ENCODE measurements at regions not wholly inside any gene's neighbourhood (a gene's known extent, or its start where the extent isn't known, plus 50 kb on each side); places are given as distances from the start of the nearest gene placed in this dataset.

- no peak for ATAC-seq (ENCODE audit: low FRiP score)
- TF ChIP-seq CTCF (IDR thresholded peaks at IDR 0.05) = no peak
- no peak for DNase-seq (ENCODE audit: low spot score)
Observed at GRCh38 chr17:27069842-27070508, 223.9 kb upstream of the WSB1 start.

- ATAC-seq (ENCODE audit: low FRiP score) (no peak), DNase-seq (ENCODE audit: low spot score) (no peak)
- TF ChIP-seq CTCF (IDR thresholded peaks at IDR 0.05) = no peak
Observed at GRCh38 chr17:27070836-27071235, 223.1 kb upstream of the WSB1 start.

- no peak for ATAC-seq (ENCODE audit: low FRiP score)
- DNase-seq (ENCODE audit: low spot score) = no peak
- TF ChIP-seq CTCF (IDR thresholded peaks at IDR 0.05) = no peak
Observed at GRCh38 chr17:27072885-27073284, 221.0 kb upstream of the WSB1 start.

- no peak for DNase-seq (ENCODE audit: low spot score)
- no peak for ATAC-seq (ENCODE audit: low FRiP score)
- TF ChIP-seq CTCF (IDR thresholded peaks at IDR 0.05) = no peak
Observed at GRCh38 chr17:27076814-27077213, 217.1 kb upstream of the WSB1 start.

GRCh38 chr17:27078296-27078695 is 215.6 kb upstream of the WSB1 start:
- no peak for TF ChIP-seq CTCF (IDR thresholded peaks at IDR 0.05)
- no peak for DNase-seq (ENCODE audit: low spot score)
- ATAC-seq (ENCODE audit: low FRiP score) = no peak

- DNase-seq (ENCODE audit: low spot score) (no peak), ATAC-seq (ENCODE audit: low FRiP score) (no peak)
- no peak for TF ChIP-seq CTCF (IDR thresholded peaks at IDR 0.05)
Observed at GRCh38 chr17:27079660-27080059, 214.3 kb upstream of the WSB1 start.

GRCh38 chr17:27081002-27081638 is 212.8 kb upstream of the WSB1 start:
- TF ChIP-seq CTCF (IDR thresholded peaks at IDR 0.05) = no peak
- DNase-seq (ENCODE audit: low spot score) = no peak
- no peak for ATAC-seq (ENCODE audit: low FRiP score)
